ENCODE measurements at regions not wholly inside any gene's neighbourhood (a gene's known extent, or its start where the extent isn't known, plus 50 kb on each side); places are given as distances from the start of the nearest gene placed in this dataset.

DNA sequence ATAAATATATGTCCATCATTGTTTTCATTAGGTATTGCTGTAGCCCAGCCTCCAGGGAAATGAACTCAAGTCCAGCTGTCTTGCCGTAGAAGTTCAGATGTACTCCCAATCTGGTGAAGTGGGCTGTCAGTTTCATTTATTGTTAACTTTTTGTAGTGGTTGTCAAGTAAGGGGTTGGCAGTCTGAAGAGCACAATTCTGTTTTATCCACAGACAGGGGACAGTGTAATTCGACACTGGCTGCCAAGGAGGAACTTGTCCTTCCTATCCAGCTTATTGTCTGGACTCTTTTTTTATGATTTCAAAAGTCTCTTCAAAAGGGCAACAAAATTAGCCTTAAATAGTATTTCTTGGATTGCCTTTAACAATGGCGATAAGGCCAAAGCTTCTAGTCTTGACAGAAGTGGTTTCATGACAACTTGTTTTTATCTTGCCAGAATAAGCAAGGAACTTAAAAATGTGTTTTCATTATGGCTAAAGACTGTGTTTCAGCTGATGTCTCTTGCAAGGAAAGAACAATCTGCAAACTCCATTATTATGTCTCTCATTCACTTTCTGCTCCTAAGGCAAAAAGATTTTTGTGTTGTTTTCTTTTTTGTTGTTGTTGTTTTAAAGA is 73.9 kb upstream of the TANC2 start:
- H3K27me3 Mint-ChIP-seq, result peaks cover 14% of the 10 kb centered on the region
- no peak overlapping the region for H3K4me3 ChIP-seq (ENCODE audit: low read depth, low read length)
- no peaks in the 10 kb centered on the region for H3K36me3 ChIP-seq (ENCODE audit: control insufficient read depth, insufficient read depth, low read length)
- H3K27ac ChIP-seq (ENCODE audit: insufficient read depth, low read length, poor library complexity, severe bottlenecking), result no peak overlapping the region
- H3K27ac Mint-ChIP-seq, result no peak overlapping the region
- no peaks in the 10 kb centered on the region for H3K4me1 ChIP-seq (ENCODE audit: control insufficient read depth, insufficient read depth, low read length, poor library complexity, severe bottlenecking)
- no peak for DNase-seq
- peaks cover 5% of the 10 kb centered on the region for H3K27me3 ChIP-seq (ENCODE audit: control insufficient read depth, insufficient read depth, low read length)
- ATAC-seq (ENCODE audit: low read depth in 2 of 2), result no peak
- peaks cover 0 to 4% (median 0%) of the 10 kb centered on the region in 4 donors for H3K4me1 Mint-ChIP-seq
- peaks cover 0 to 3% of the 10 kb centered on the region in 2 experiments for H3K9me3 ChIP-seq (ENCODE audit: control insufficient read depth in 2 of 2, low read length in 2 of 2)
- H3K36me3 Mint-ChIP-seq, result no peaks in the 10 kb centered on the region
- H3K9me3 Mint-ChIP-seq, result peaks cover 0 to 8% (median 0%) of the 10 kb centered on the region in 7 donors
- no peak overlapping the region for H3K4me3 Mint-ChIP-seq

DNA sequence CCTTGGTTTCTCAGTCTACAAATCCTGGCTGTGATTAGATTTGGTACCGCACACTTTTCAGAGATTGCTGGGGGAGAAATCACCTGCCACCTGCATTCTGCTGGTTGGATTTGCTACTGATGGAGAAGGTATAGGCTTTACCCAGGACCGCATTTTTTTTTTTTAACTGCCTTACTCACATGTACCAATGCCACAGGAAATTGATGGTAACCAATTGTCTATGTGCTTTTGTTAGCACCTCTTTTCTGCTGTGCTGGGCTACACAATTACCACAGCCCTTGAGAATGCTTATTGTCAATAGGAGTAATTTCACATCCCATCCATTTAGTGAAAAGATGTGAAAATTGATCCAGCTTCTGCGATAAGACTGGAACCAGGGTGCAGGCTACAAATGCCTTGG is 74.4 kb upstream of the TANC2 start:
- Mint-ChIP-seq H3K9me3 (peaks cover 0 to 8% (median 0%) of the 10 kb centered on the region in 7 donors), H3K36me3 (no peaks in the 10 kb centered on the region), H3K27me3 (peaks cover 10% of the 10 kb centered on the region), H3K27ac (no peak overlapping the region), H3K4me1 (peaks cover 0 to 4% (median 0%) of the 10 kb centered on the region in 4 donors), H3K4me3 (no peak overlapping the region)
- H3K27ac ChIP-seq (ENCODE audit: insufficient read depth, low read length, poor library complexity, severe bottlenecking), result no peak overlapping the region
- DNase-seq, result no peak
- H3K4me3 ChIP-seq (ENCODE audit: low read depth, low read length), result no peak overlapping the region
- H3K4me1 ChIP-seq (ENCODE audit: control insufficient read depth, insufficient read depth, low read length, poor library complexity, severe bottlenecking), result no peaks in the 10 kb centered on the region
- H3K36me3 ChIP-seq (ENCODE audit: control insufficient read depth, insufficient read depth, low read length), result no peaks in the 10 kb centered on the region
- no peak for ATAC-seq (ENCODE audit: low read depth in 2 of 2)
- H3K9me3 ChIP-seq (ENCODE audit: control insufficient read depth in 2 of 2, low read length in 2 of 2), result peaks cover 0 to 3% of the 10 kb centered on the region in 2 experiments
- H3K27me3 ChIP-seq (ENCODE audit: control insufficient read depth, insufficient read depth, low read length), result peaks cover 4% of the 10 kb centered on the region

DNA sequence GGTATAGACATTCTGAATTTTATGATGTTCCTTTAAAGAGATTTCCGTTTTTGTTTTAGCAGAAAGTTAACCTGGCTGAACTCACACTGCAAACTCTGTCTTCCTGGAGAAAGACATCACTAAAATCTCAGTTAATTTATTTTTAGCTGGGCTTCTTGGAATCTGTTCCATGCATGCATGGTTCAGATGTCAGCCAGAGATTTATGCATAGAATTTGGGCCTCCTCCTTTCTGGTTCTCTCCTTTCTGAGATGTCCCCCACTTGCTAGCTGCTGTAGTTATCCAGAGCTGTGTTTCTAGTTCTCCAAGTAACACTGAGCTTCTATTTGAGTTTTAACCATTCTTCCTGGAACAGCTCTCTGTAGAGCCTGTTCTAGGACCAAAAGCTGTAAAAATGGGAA is 77.3 kb upstream of the TANC2 start:
- no peak overlapping the region for H3K27ac Mint-ChIP-seq
- ATAC-seq (ENCODE audit: low read depth in 2 of 2), result no peak
- DNase-seq, result no peak

DNA sequence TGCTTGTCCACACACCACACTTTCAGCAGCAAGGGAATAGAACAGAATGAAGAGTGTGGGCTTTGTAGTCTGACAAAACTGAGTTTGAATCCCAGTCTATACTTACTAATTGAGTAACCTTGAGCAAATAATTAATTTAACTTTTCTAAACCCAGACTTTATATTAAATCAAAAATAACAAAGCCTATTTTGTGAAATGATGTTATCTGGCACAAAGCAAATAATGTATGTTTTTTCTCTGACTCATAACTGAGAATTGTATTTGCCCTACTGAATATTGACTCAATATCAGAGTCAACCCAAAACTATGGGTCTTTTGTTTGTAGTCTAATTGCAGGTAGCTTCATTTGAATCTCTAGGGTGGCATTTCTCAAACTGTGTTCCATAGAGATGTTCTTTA is 77.9 kb upstream of the TANC2 start:
- Histone ChIP-seq H3K4me3 (ENCODE audit: low read depth, low read length) (no peak overlapping the region), H3K4me1 (ENCODE audit: control insufficient read depth, insufficient read depth, low read length, poor library complexity, severe bottlenecking) (no peaks in the 10 kb centered on the region), H3K9me3 (ENCODE audit: control insufficient read depth in 2 of 2, low read length in 2 of 2) (peaks cover 0 to 3% of the 10 kb centered on the region in 2 experiments), H3K36me3 (ENCODE audit: control insufficient read depth, insufficient read depth, low read length) (no peaks in the 10 kb centered on the region), H3K27ac (ENCODE audit: insufficient read depth, low read length, poor library complexity, severe bottlenecking) (no peak overlapping the region), H3K27me3 (ENCODE audit: control insufficient read depth, insufficient read depth, low read length) (peaks cover 2% of the 10 kb centered on the region)
- ATAC-seq (ENCODE audit: low read depth in 2 of 2) (no peak), DNase-seq (no peak)
- Mint-ChIP-seq H3K9me3 (peaks cover 0 to 8% (median 0%) of the 10 kb centered on the region in 7 donors), H3K4me1 (peaks cover 0 to 3% (median 0%) of the 10 kb centered on the region in 4 donors), H3K27me3 (peaks cover 13% of the 10 kb centered on the region), H3K27ac (no peak overlapping the region), H3K36me3 (no peaks in the 10 kb centered on the region), H3K4me3 (no peak overlapping the region)

More for the DNA sequence above, 77.3 kb upstream of the TANC2 start:
- Mint-ChIP-seq H3K27me3 (peaks cover 7% of the 10 kb centered on the region), H3K36me3 (no peaks in the 10 kb centered on the region), H3K4me1 (peaks cover 0 to 4% (median 0%) of the 10 kb centered on the region in 4 donors), H3K4me3 (no peak overlapping the region), H3K9me3 (peaks cover 0 to 8% (median 0%) of the 10 kb centered on the region in 7 donors)
- no peak overlapping the region for H3K27ac ChIP-seq (ENCODE audit: insufficient read depth, low read length, poor library complexity, severe bottlenecking)
- no peak overlapping the region for H3K4me3 ChIP-seq (ENCODE audit: low read depth, low read length)
- no peaks in the 10 kb centered on the region for H3K36me3 ChIP-seq (ENCODE audit: control insufficient read depth, insufficient read depth, low read length)
- H3K9me3 ChIP-seq (ENCODE audit: control insufficient read depth in 2 of 2, low read length in 2 of 2), result peaks cover 0 to 3% of the 10 kb centered on the region in 2 experiments
- H3K27me3 ChIP-seq (ENCODE audit: control insufficient read depth, insufficient read depth, low read length), result peaks cover 2% of the 10 kb centered on the region
- H3K4me1 ChIP-seq (ENCODE audit: control insufficient read depth, insufficient read depth, low read length, poor library complexity, severe bottlenecking), result no peaks in the 10 kb centered on the region

DNA sequence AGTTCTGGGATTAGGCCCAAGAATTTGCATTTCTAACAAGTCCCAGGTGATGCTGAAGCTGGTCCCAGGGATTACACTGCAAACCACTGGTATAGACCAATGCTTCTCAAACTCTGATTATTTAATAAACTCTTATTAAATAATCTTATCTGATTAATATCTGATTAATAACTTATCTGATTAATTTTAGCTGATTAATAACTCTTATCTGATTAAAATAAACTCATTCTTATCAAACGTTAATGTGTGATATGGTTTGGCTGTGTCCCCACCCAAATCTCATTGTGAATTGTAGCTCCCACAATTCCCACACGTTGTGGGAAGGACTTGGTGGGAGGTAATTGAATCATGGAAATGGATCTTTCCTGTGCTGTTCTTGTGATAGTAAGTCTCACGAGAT is 78.6 kb upstream of the TANC2 start:
- H3K36me3 ChIP-seq (ENCODE audit: control insufficient read depth, insufficient read depth, low read length), result no peaks in the 10 kb centered on the region
- no peak for DNase-seq
- H3K27ac Mint-ChIP-seq, result no peak overlapping the region
- peaks cover 2% of the 10 kb centered on the region for H3K27me3 ChIP-seq (ENCODE audit: control insufficient read depth, insufficient read depth, low read length)
- H3K4me1 Mint-ChIP-seq, result no peaks in the 10 kb centered on the region
- no peak overlapping the region for H3K4me3 Mint-ChIP-seq
- H3K9me3 ChIP-seq (ENCODE audit: control insufficient read depth in 2 of 2, low read length in 2 of 2), result peaks cover 0 to 3% of the 10 kb centered on the region in 2 experiments
- H3K4me1 ChIP-seq (ENCODE audit: control insufficient read depth, insufficient read depth, low read length, poor library complexity, severe bottlenecking), result no peaks in the 10 kb centered on the region
- no peak overlapping the region for H3K27ac ChIP-seq (ENCODE audit: insufficient read depth, low read length, poor library complexity, severe bottlenecking)
- no peak for ATAC-seq (ENCODE audit: low read depth in 2 of 2)
- H3K9me3 Mint-ChIP-seq, result peaks cover 0 to 8% (median 0%) of the 10 kb centered on the region in 7 donors
- no peak overlapping the region for H3K4me3 ChIP-seq (ENCODE audit: low read depth, low read length)
- H3K36me3 Mint-ChIP-seq, result no peaks in the 10 kb centered on the region
- H3K27me3 Mint-ChIP-seq, result peaks cover 15% of the 10 kb centered on the region

DNA sequence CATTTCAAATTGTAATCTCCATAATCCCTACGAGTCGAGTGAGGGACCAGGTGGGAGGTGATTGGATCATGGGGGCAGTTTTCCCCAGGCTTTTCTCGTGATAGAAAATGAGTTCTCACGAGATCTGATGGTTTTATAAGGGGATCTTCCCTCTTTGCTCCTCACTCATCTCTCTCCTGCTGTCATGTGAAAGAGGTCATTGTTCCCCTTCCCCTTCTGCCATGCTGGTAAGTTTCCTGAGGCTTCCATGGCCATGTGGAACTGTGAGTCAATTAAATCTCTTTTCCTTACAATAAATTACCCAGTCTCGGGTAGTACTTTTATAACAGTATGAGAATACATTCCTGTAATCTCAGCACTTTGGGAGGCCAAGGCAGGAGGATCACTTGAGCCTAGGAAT is 76.7 kb upstream of the MARCHF10 start:
- H3K27ac Mint-ChIP-seq, result no peak overlapping the region
- H3K27me3 Mint-ChIP-seq, result peaks cover 19% of the 10 kb centered on the region
- H3K36me3 Mint-ChIP-seq, result no peaks in the 10 kb centered on the region
- no peak overlapping the region for H3K27ac ChIP-seq (ENCODE audit: insufficient read depth, low read length, poor library complexity, severe bottlenecking)
- DNase-seq (no peak), ATAC-seq (ENCODE audit: low read depth in 2 of 2) (no peak)
- H3K4me1 Mint-ChIP-seq, result no peaks in the 10 kb centered on the region
- H3K4me1 ChIP-seq (ENCODE audit: control insufficient read depth, insufficient read depth, low read length, poor library complexity, severe bottlenecking), result no peaks in the 10 kb centered on the region
- peaks cover 5% of the 10 kb centered on the region for H3K27me3 ChIP-seq (ENCODE audit: control insufficient read depth, insufficient read depth, low read length)
- H3K36me3 ChIP-seq (ENCODE audit: control insufficient read depth, insufficient read depth, low read length), result no peaks in the 10 kb centered on the region
- no peak overlapping the region for H3K4me3 ChIP-seq (ENCODE audit: low read depth, low read length)
- H3K4me3 Mint-ChIP-seq, result no peak overlapping the region
- H3K9me3 Mint-ChIP-seq, result peaks cover 0 to 8% (median 0%) of the 10 kb centered on the region in 7 donors
- peaks cover 0 to 3% of the 10 kb centered on the region in 2 experiments for H3K9me3 ChIP-seq (ENCODE audit: control insufficient read depth in 2 of 2, low read length in 2 of 2)

DNA sequence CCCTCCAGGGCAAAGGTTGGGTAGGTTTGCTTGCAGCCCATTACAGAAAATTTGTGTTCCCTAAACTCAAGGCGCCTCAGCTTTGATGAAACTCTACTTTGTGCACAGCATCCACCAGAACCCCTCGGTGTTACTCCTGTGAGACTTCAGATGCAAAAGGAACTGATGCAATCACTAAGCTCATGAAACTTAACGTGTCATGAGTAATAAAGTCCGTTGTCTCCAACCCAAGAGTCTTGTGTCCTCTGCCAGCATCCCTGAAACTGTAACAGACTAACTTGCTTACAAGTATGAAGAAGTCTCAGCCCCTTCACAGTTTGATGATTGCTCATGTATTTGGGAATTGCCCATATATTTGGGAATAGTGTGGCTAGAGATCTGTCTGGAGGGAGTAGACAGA is 74.8 kb upstream of the MARCHF10 start:
- Mint-ChIP-seq H3K36me3 (no peaks in the 10 kb centered on the region), H3K27me3 (peaks cover 26% of the 10 kb centered on the region), H3K27ac (no peak overlapping the region), H3K4me1 (no peaks in the 10 kb centered on the region), H3K9me3 (peaks cover 0 to 2% (median 0%) of the 10 kb centered on the region in 7 donors), H3K4me3 (no peak overlapping the region)
- no peaks in the 10 kb centered on the region for H3K4me1 ChIP-seq (ENCODE audit: control insufficient read depth, insufficient read depth, low read length, poor library complexity, severe bottlenecking)
- peaks cover 5% of the 10 kb centered on the region for H3K27me3 ChIP-seq (ENCODE audit: control insufficient read depth, insufficient read depth, low read length)
- H3K27ac ChIP-seq (ENCODE audit: insufficient read depth, low read length, poor library complexity, severe bottlenecking), result no peak overlapping the region
- no peaks in the 10 kb centered on the region for H3K9me3 ChIP-seq (ENCODE audit: control insufficient read depth in 2 of 2, low read length in 2 of 2)
- no peaks in the 10 kb centered on the region for H3K36me3 ChIP-seq (ENCODE audit: control insufficient read depth, insufficient read depth, low read length)
- ATAC-seq (ENCODE audit: low read depth in 2 of 2) (no peak), DNase-seq (no peak)
- no peak overlapping the region for H3K4me3 ChIP-seq (ENCODE audit: low read depth, low read length)

DNA sequence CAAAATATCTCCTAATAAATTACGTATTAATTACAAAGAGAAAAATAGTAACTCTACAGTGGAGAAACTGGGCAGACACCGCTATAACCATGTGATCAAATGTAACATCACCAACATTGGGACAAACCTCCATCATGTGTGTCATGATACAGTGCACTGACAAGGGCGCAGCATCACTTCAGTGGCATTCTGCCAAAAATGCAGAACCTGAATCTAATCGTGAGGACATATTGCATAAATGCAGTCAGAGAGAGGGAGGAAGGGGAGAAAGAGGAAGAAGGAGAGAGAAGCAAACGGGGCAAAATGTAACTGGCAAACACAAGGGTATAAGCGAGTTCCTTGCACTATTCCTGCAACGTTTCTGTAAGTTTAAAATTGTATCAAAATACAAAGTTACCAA is 74.2 kb upstream of the MARCHF10 start:
- DNase-seq, result no peak
- Mint-ChIP-seq H3K4me3 (no peak overlapping the region), H3K4me1 (no peaks in the 10 kb centered on the region), H3K36me3 (no peaks in the 10 kb centered on the region), H3K9me3 (peaks cover 0 to 2% (median 0%) of the 10 kb centered on the region in 7 donors), H3K27me3 (peaks cover 25% of the 10 kb centered on the region), H3K27ac (no peak overlapping the region)
- Histone ChIP-seq H3K27ac (ENCODE audit: insufficient read depth, low read length, poor library complexity, severe bottlenecking) (no peak overlapping the region), H3K4me1 (ENCODE audit: control insufficient read depth, insufficient read depth, low read length, poor library complexity, severe bottlenecking) (no peaks in the 10 kb centered on the region), H3K9me3 (ENCODE audit: control insufficient read depth in 2 of 2, low read length in 2 of 2) (no peaks in the 10 kb centered on the region), H3K36me3 (ENCODE audit: control insufficient read depth, insufficient read depth, low read length) (no peaks in the 10 kb centered on the region), H3K4me3 (ENCODE audit: low read depth, low read length) (no peak overlapping the region), H3K27me3 (ENCODE audit: control insufficient read depth, insufficient read depth, low read length) (peaks cover 5% of the 10 kb centered on the region)
- ATAC-seq (ENCODE audit: low read depth in 2 of 2), result no peak

All from CD4-positive, CD25-positive, alpha-beta regulatory T cell (primary cell).